ENCODE measurements at regions not wholly inside any gene's neighbourhood (a gene's known extent, or its start where the extent isn't known, plus 50 kb on each side); places are given as distances from the start of the nearest gene placed in this dataset.

DNA sequence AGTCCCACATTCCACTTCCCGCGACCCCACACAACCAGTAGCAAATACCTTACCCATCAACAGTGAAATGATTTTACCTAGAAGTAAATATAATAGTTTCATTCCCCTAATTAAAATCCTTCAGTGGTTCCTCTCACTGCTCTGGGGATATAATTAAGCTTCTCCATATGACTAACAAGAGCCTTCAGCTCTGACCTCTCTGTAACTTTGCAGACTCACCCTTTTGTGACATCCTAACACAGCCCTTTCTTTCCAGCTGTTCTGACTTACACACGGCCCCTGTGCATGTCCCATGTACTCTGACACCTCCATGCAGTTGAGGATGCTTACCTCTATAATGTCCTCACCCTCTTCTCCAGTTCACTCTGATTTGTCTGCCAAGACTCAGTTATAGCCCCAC lies 137.3 kb upstream of the SPAG17 start:
- TF ChIP-seq, protein P1, sequence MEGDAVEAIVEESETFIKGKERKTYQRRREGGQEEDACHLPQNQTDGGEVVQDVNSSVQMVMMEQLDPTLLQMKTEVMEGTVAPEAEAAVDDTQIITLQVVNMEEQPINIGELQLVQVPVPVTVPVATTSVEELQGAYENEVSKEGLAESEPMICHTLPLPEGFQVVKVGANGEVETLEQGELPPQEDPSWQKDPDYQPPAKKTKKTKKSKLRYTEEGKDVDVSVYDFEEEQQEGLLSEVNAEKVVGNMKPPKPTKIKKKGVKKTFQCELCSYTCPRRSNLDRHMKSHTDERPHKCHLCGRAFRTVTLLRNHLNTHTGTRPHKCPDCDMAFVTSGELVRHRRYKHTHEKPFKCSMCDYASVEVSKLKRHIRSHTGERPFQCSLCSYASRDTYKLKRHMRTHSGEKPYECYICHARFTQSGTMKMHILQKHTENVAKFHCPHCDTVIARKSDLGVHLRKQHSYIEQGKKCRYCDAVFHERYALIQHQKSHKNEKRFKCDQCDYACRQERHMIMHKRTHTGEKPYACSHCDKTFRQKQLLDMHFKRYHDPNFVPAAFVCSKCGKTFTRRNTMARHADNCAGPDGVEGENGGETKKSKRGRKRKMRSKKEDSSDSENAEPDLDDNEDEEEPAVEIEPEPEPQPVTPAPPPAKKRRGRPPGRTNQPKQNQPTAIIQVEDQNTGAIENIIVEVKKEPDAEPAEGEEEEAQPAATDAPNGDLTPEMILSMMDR (conservative IDR thresholded peaks at IDR 0.05; ENCODE audit: low read length) = no peak
- TF ChIP-seq EZH2phosphoT487 (IDR thresholded peaks at IDR 0.05; ENCODE audit: borderline replicate concordance, low read depth, low read length) = no peak

Measured in OCI-LY7 (cell line).